ENCODE measurements at regions not wholly inside any gene's neighbourhood (a gene's known extent, or its start where the extent isn't known, plus 50 kb on each side); places are given as distances from the start of the nearest gene placed in this dataset.

DNA sequence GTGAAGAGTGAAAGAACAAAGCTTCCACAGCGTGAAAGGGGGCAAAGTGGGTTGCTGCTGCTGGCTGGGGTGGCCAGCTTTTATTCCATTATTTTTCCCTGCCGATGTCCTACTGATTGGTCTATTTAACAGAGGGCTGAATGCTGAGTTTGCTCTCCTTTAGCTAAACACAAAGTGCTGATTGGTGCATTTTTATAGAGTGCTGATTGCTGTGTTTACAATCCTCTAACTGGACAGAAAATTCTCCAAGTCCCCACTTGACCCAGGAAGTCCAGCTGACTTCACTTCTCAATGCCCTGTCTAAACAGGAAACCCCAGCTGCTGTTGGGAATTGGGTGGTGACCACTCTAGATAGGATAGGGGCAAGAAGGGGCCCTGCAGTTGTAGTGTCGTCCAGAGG, 335.6 kb upstream of the RBMY1B start:
- H3K27ac ChIP-seq: no peak overlapping the region
- no peak for TF ChIP-seq CTCF (conservative IDR thresholded peaks at IDR 0.05)

DNA sequence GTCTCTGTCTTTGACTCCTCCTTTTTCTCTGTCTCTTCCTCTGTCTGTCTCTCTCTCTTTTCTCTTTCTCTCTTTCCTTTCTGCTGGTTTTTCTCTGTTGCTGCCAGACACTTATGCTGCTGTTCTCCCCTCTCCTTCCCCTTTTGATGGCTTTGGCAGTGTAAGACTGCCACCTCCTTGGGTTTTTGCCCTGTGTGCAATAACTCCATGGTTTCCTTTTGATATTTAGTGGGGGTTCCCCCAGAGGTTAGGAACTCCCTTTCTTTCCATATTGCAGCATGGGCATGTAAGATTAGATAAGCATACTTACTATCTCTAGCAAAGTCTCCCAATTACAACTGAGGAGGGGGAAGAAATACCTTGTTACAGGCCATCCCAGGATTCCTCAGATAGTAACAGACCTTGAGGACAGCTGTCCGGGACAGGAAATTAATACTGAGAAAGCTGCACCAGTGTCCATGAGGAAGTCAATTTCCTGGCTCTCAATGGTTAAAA, 333.8 kb upstream of the RBMY1B start:
- no peak overlapping the region for H3K27ac ChIP-seq
- TF ChIP-seq CTCF (conservative IDR thresholded peaks at IDR 0.05): no peak

DNA sequence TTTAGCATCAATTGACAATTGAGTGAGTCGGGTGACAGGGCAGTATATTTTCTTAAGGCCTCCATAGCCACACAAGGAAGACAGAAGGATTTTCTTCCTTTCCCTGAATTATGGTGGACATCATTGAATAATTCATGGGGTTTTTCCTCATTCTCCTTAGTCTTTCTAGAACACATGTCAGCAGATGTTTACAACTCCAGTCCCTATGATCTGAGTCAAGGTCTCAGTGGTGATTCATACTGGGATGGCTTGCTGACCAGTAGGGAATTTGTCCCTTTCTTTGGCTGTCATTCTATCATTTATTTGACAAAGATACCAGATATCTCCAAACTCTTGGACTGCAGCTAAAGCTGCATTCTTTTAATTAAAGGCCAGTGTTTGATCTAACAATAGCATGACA, 332.9 kb upstream of the RBMY1B start:
- H3K27ac ChIP-seq: no peak overlapping the region
- TF ChIP-seq CTCF (conservative IDR thresholded peaks at IDR 0.05): no peak

DNA sequence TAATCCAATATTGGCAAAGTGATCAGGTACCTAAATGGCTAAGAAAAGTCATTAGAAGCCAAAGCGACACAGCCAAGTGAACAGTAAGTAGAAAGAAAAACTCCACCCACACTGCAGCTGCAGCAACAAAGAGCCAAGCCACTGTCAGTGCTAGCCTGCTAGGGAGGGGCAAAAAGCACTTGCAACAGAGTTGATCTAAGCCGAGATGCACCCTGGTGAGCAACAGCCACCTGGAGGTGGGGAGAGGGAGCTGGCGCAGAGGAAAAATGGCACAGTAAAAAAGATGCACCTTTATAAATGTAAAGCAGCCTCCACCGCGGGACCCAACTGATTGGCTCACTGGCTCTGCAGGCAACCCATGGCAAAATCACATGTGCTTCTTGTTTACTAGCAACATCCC, 330.2 kb upstream of the RBMY1B start:
- TF ChIP-seq CTCF (conservative IDR thresholded peaks at IDR 0.05): no peak
- no peak overlapping the region for H3K27ac ChIP-seq

- H3K27ac ChIP-seq: no peak overlapping the region
- no peak for TF ChIP-seq CTCF (conservative IDR thresholded peaks at IDR 0.05)
Measured at GRCh38 chrY:21184271-21184670, 326.9 kb upstream of the RBMY1B start.

DNA sequence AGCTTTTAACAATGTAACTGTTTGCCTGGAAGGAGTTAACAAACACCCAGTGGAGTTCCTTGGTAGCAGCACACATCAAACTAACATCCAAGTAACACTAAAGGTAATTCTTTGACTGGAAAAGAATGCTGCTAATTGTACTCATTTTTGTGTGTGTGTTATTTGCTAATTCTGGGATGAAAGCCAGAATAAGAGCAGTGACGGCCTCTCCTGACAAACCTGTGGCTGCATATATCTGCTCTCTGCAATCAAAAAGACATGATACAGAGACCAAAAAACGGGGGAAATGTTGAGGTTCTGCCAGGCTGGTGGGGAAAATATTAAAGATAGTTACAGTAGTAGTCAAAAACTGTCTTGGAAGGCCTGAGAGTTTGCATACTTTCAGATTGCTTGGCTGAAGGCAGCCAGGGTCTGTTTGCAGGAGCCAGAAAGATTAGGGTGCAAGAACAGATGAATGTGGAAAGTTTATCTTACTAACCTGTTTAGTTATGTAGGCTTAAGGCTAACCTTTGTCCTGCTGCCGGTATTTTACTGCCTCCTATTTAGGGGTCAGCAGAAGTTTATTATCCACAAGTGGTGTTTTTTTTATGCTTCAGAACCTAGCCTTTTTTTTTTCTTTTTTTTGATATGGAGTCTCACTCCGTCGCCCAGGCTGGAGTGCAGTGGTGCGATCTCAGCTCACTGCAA, 325.6 kb upstream of the RBMY1B start:
- no peak overlapping the region for H3K27ac ChIP-seq
- no peak for TF ChIP-seq CTCF (conservative IDR thresholded peaks at IDR 0.05)

DNA sequence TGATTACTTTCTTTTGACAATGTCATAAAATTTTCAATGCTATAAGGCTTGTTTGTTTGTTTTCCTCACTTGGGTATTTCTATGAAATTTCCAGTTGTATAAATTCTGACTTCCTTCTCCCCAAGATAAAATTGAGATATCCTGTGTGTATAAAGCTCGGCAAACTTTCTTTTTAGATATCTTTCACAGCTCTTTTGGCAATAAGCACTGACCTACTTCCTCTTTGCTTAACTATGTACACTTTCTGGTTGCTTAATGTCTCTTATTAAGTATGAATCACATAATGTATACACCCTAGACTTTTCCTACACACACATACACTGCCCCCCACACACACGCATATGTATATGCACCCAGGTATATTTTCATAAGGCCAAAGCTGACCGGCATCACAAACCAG, 318.4 kb upstream of the RBMY1B start:
- TF ChIP-seq CTCF (conservative IDR thresholded peaks at IDR 0.05): no peak
- no peak overlapping the region for H3K27ac ChIP-seq

All from VCaP (cell line).